Fibroblast of pulmonary artery (primary cell): ENCODE measurements at regions not wholly inside any gene's neighbourhood (a gene's known extent, or its start where the extent isn't known, plus 50 kb on each side); places are given as distances from the start of the nearest gene placed in this dataset.

Experiments
- DNase-seq: peaks from one replicate; pipeline ENCODE4 v3.0.0-alpha.2; 2010; ENCODE audit warnings: low read depth
- H3K4me3 ChIP-seq: replicated peaks from 2 replicates; pipeline ENCODE4 v1.5.1; 2011; ENCODE audit warnings: low read depth, mild to moderate bottlenecking, control low read depth, low read length, moderate library complexity
- CTCF ChIP-seq: IDR thresholded peaks from 2 replicates; pipeline ENCODE4 v1.5.1; 2011; ENCODE audit warnings: mild to moderate bottlenecking, control low read depth, low read length, inconsistent platforms; ENCODE audit errors: missing control alignments

- TF ChIP-seq CTCF: no peak
- no peak overlapping the region for H3K4me3 ChIP-seq
- DNase-seq: no peak
These were observed 69.7 kb upstream of the PMEPA1 start for GRCh38 chr20:57779401-57780003.

- TF ChIP-seq CTCF: no peak
- H3K4me3 ChIP-seq: no peak overlapping the region
- no peak for DNase-seq
These were observed 68.1 kb upstream of the PMEPA1 start for GRCh38 chr20:57777911-57778310.

GRCh38 chr20:57774951-57775350 is 65.1 kb upstream of the PMEPA1 start:
- no peak for TF ChIP-seq CTCF
- no peak for DNase-seq
- no peak overlapping the region for H3K4me3 ChIP-seq

- no peak for TF ChIP-seq CTCF
- DNase-seq: no peak
- no peak overlapping the region for H3K4me3 ChIP-seq
These were observed 64.5 kb upstream of the PMEPA1 start for GRCh38 chr20:57774111-57774880.

GRCh38 chr20:57773059-57773815 is 63.4 kb upstream of the PMEPA1 start:
- DNase-seq: no peak
- H3K4me3 ChIP-seq: no peak overlapping the region
- no peak for TF ChIP-seq CTCF

GRCh38 chr20:57772349-57772964 is 62.6 kb upstream of the PMEPA1 start:
- TF ChIP-seq CTCF: no peak
- H3K4me3 ChIP-seq: no peak overlapping the region
- DNase-seq: peak; percentile 47
